Spleen (tissue), 7 donors: ENCODE measurements at regions not wholly inside any gene's neighbourhood (a gene's known extent, or its start where the extent isn't known, plus 50 kb on each side); places are given as distances from the start of the nearest gene placed in this dataset.

Source experiments
- POLR2A ChIP-seq, 3 donors: fragments of 450-650 bp; IDR thresholded peaks; one replicate each; pipeline ENCODE4 v1.5.1; 2017; ENCODE audit warnings: antibody characterized with exemption in 3 of 3, mild to moderate bottlenecking in 1 of 3
- POLR2AphosphoS5 ChIP-seq, 3 donors: sonication (generic); formaldehyde crosslinking; IDR thresholded peaks; one replicate each; pipeline ENCODE4 v1.5.1; 2017; ENCODE audit warnings: antibody characterized with exemption in 3 of 3
- TF ChIP-seq, protein P1 (sequence below), 11 experiments: fragments of 200-600 bp in 7 of 11; fragments of 450-650 bp in 4 of 11; sonication (generic) in 4 of 11; IDR thresholded peaks in 8 of 11; conservative IDR thresholded peaks in 3 of 11; 1 replicate in 7 of 11; 2 replicates in 4 of 11; pipeline versions ENCODE4 v1.4.0 to v1.8.0; 2016 to 2021; ENCODE audit warnings: antibody characterized with exemption in 11 of 11, inconsistent platforms in 4 of 11, mild to moderate bottlenecking in 1 of 11
- donor health status: DM: no; HTN: no; CAD: no; lungs with moderate emphysema.
- donor health status: DM: no; HTN: no; CAD: no.
- donor health status: DM: no; HTN: no; CAD: no.

DNA sequence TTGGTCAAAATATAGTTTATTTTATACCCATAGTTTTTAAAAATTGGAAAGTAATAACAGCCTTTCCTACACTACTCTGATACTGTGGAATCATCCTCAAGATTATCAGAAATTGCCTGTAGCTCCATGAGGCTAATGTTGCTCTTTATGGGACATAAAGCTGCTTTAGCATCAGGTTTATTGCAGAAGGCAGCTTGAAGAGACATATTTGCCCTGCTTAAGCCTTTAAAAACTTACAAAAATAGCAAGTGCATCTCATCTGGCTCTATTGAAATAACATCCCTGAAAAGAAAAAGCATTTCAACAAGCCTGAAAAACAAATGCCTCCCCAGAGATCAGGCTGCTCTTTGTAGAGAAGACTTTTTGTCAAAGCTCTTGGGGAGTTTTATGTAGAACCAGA is 142.9 kb upstream of the MON1B start:
- TF ChIP-seq POLR2A (IDR thresholded peaks at IDR 0.05) = no peak
- TF ChIP-seq, protein P1, sequence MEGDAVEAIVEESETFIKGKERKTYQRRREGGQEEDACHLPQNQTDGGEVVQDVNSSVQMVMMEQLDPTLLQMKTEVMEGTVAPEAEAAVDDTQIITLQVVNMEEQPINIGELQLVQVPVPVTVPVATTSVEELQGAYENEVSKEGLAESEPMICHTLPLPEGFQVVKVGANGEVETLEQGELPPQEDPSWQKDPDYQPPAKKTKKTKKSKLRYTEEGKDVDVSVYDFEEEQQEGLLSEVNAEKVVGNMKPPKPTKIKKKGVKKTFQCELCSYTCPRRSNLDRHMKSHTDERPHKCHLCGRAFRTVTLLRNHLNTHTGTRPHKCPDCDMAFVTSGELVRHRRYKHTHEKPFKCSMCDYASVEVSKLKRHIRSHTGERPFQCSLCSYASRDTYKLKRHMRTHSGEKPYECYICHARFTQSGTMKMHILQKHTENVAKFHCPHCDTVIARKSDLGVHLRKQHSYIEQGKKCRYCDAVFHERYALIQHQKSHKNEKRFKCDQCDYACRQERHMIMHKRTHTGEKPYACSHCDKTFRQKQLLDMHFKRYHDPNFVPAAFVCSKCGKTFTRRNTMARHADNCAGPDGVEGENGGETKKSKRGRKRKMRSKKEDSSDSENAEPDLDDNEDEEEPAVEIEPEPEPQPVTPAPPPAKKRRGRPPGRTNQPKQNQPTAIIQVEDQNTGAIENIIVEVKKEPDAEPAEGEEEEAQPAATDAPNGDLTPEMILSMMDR (IDR thresholded peaks at IDR 0.05 in 8 of 11, conservative IDR thresholded peaks at IDR 0.05 in 3 of 11) = no peak
- TF ChIP-seq POLR2AphosphoS5 (IDR thresholded peaks at IDR 0.05) = no peak
